Uterus (tissue), 3 donors: ENCODE measurements at regions not wholly inside any gene's neighbourhood (a gene's known extent, or its start where the extent isn't known, plus 50 kb on each side); places are given as distances from the start of the nearest gene placed in this dataset.
A peak's percentile ranks its signal among the peaks of the same experiment; 100 is the strongest.
"Not testable (repeated sequence)": the region's sequence is repeated elsewhere in the genome, so short reads cannot be mapped to it uniquely, and the experiment has no call there.

Experiments
- DNase-seq, 2 donors: peaks; one replicate each; pipeline ENCODE4 v3.0.0-alpha.2; 2019 to 2020
- H3K27ac ChIP-seq, 2 donors: fragments of 200-600 bp; sonication (generic); 1 replicate in 1 of 2; 2 replicates in 1 of 2; pipeline ENCODE4 v1.5.1; 2016 to 2018
- H3K27me3 ChIP-seq, 2 donors: fragments of 200-600 bp; sonication (generic); one replicate each; pipeline ENCODE4 v1.5.1; 2018 to 2019; ENCODE audit warnings: control low read depth in 1 of 2
- H3K36me3 ChIP-seq, 2 donors: fragments of 200-600 bp; sonication (generic); one replicate each; pipeline ENCODE4 v1.5.1; 2019; ENCODE audit warnings: control low read depth in 1 of 2
- H3K4me1 ChIP-seq, 2 donors: fragments of 200-600 bp; sonication (generic); one replicate each; pipeline ENCODE4 v1.5.1; 2018 to 2019; ENCODE audit warnings: control low read depth in 1 of 2
- H3K4me3 ChIP-seq, 2 donors: fragments of 200-600 bp; sonication (generic); 1 replicate in 1 of 2; 2 replicates in 1 of 2; pipeline ENCODE4 v1.5.1; 2018 to 2019; ENCODE audit warnings: mild to moderate bottlenecking in 1 of 2
- H3K9me3 ChIP-seq, 2 donors: fragments of 200-600 bp; sonication (generic); one replicate each; pipeline ENCODE4 v1.5.1; 2019; ENCODE audit warnings: control low read depth in 1 of 2
- CTCF ChIP-seq, 4 experiments: fragments of 200-600 bp in 2 of 4; fragments of 450-650 bp in 2 of 4; sonication (generic) in 2 of 4; IDR thresholded peaks; one replicate each; pipeline ENCODE4 v1.5.1; 2016 to 2019; ENCODE audit warnings: antibody characterized with exemption in 4 of 4, mild to moderate bottlenecking in 2 of 4, moderate library complexity in 1 of 4
- POLR2A ChIP-seq, 2 donors: fragments of 450-650 bp; IDR thresholded peaks; one replicate each; pipeline ENCODE4 v1.6.1; 2016; ENCODE audit warnings: antibody characterized with exemption in 2 of 2, mild to moderate bottlenecking in 1 of 2, moderate library complexity in 1 of 2
- intact Hi-C: fragments of 100-400 bp; cut with DNase I; formaldehyde crosslinking; loops from one replicate; pipeline ENCODE4 v1.15.1; 2023; ENCODE audit warnings: low total_unique reads
- donor health status: DM: yes; HTN: yes; CAD: no.

- H3K9me3 ChIP-seq, H3K4me1 ChIP-seq, H3K36me3 ChIP-seq, H3K27ac ChIP-seq, H3K27me3 ChIP-seq, DNase-seq, intact Hi-C loops, H3K4me3 ChIP-seq: not testable (repeated sequence)
Observed at GRCh38 chr7:63856466-63856865, 142.2 kb upstream of the ZNF722 start.

- H3K27ac ChIP-seq = no peak overlapping the region
- no peaks in the 10 kb centered on the region for H3K9me3 ChIP-seq
- no peaks in the 10 kb centered on the region for H3K4me1 ChIP-seq
- H3K27me3 ChIP-seq = no peaks in the 10 kb centered on the region
- H3K36me3 ChIP-seq = no peaks in the 10 kb centered on the region
- no peak for DNase-seq
- TF ChIP-seq POLR2A (IDR thresholded peaks at IDR 0.05) (no peak), CTCF (IDR thresholded peaks at IDR 0.05) (no peak)
- no peak overlapping the region for H3K4me3 ChIP-seq
- intact Hi-C loops = no loop called here
Observed at GRCh38 chr7:63867127-63867526, 131.5 kb upstream of the ZNF722 start.

GRCh38 chr7:63874242-63874641 lies 124.4 kb upstream of the ZNF722 start:
- H3K4me1 ChIP-seq, DNase-seq, H3K36me3 ChIP-seq, H3K27me3 ChIP-seq, intact Hi-C loops, H3K27ac ChIP-seq, H3K4me3 ChIP-seq: not testable (repeated sequence)
- peaks cover 0 to 18% of the 10 kb centered on the region in 2 donors for H3K9me3 ChIP-seq

- H3K27ac ChIP-seq = no peak overlapping the region
- H3K36me3 ChIP-seq = no peaks in the 10 kb centered on the region
- no peaks in the 10 kb centered on the region for H3K27me3 ChIP-seq
- H3K4me3 ChIP-seq = no peak overlapping the region
- peaks cover 0 to 21% of the 10 kb centered on the region in 2 donors for H3K9me3 ChIP-seq
- intact Hi-C loops = no loop called here
- DNase-seq = no peak
- TF ChIP-seq POLR2A (IDR thresholded peaks at IDR 0.05) = no peak
- no peak for TF ChIP-seq CTCF (IDR thresholded peaks at IDR 0.05)
- no peaks in the 10 kb centered on the region for H3K4me1 ChIP-seq
Observed at GRCh38 chr7:63876707-63877322, 121.8 kb upstream of the ZNF722 start.

- no peak overlapping the region for H3K27ac ChIP-seq
- no peaks in the 10 kb centered on the region for H3K4me1 ChIP-seq
- peaks cover 0 to 4% of the 10 kb centered on the region in 2 donors for H3K9me3 ChIP-seq
- H3K4me3 ChIP-seq = no peak overlapping the region
- intact Hi-C loops = no loop called here
- TF ChIP-seq POLR2A (IDR thresholded peaks at IDR 0.05) (no peak), CTCF (IDR thresholded peaks at IDR 0.05) (no peak)
- no peaks in the 10 kb centered on the region for H3K36me3 ChIP-seq
- DNase-seq = no peak
- no peaks in the 10 kb centered on the region for H3K27me3 ChIP-seq
Observed at GRCh38 chr7:63887031-63887430, 111.6 kb upstream of the ZNF722 start.

- intact Hi-C loops = no loop called here
- Histone ChIP-seq H3K36me3 (no peaks in the 10 kb centered on the region), H3K4me3 (peak overlapping the region; percentile 44 to 66), H3K27ac (peak overlapping the region in 1 of 2 donors; percentile 59), H3K4me1 (no peaks in the 10 kb centered on the region), H3K9me3 (peaks cover 0 to 4% of the 10 kb centered on the region in 2 donors), H3K27me3 (no peaks in the 10 kb centered on the region)
- TF ChIP-seq CTCF (IDR thresholded peaks at IDR 0.05) = no peak
- TF ChIP-seq POLR2A (IDR thresholded peaks at IDR 0.05) = no peak
- peak; percentile 64 to 93 for DNase-seq
Observed at GRCh38 chr7:63899691-63900393, 98.8 kb upstream of the ZNF722 start.
